Amygdala (tissue), 56 donors: ENCODE measurements at regions not wholly inside any gene's neighbourhood (a gene's known extent, or its start where the extent isn't known, plus 50 kb on each side); places are given as distances from the start of the nearest gene placed in this dataset.
"Not testable (repeated sequence)": the region's sequence is repeated elsewhere in the genome, so short reads cannot be mapped to it uniquely, and the experiment has no call there.

ENCODE experiments used
- DNase-seq, 56 donors: peaks; one replicate each; lab custom pipeline; 2025; lab: John Stamatoyannopoulos, UW

DNA sequence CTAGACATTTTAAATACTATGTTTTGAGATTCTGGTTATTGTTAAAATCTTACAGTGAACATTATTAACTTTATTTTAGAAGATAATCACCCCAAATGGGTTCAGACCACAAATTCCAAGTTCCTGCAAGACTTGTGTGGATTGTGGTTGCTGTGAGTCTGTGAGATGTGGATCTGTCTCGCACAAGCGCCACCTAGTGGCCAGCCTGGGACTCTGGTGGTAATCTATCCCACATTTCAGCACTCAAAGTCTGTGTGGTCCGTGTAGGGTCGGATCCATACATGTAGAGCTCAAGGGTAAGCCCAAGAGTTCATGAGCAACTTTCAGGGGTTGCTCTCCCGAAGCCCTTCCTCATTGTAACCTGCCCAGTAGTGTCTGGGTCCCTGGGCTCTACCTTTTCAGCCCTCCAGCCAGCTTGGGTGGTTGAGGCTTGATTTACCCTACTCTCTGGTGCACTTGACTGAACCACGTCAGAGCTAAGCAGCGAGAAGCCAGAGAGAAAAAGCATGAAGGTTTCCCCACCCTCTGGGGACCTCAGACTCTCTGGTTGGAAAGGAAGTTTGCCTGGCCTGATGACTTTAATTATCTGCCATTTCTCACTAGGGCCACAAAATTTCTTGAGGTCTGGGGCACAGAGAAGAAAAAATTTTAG lies 129.2 kb downstream of the ARHGAP11B start:
- not testable (repeated sequence) for DNase-seq

DNA sequence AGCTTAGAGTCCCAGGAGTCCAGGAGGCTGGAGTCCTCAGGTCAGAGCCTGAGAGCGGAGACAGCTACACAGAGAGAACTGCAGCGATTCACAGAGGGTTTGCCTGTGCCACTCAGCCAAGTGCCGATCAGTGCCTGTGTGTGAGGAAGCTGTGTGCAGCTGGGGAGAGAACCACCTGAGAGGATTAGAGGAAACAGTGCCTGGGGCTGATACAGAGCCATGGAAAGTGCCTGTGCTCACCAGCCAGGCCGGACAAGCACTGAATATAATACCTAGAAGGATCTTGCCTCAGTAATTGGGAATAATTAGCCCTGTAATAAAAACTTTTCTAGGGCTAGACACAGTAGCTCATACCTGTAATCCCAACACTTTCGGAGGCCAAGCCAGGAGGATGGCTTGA lies 134.7 kb downstream of the ARHGAP11B start:
- DNase-seq, result not testable (repeated sequence)

DNA sequence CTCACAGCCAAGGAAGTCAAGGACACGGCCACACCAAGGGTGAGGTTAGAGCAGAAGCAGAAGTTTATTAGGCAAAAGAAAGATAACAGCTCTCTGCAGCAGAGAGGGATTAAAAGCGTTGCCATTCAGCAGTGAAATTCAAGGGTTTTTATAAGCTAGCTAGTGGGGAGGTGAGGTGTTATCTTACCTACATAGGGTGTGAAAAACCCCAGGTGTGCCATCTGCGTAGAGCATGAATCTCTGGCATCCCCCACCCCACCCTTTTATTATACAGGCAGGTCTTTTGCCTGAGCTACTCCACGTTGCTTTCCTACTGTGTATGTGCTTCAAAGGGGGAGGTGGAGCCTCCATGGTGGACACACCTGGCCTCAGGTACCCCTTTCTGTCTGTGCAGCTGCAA lies 135.4 kb downstream of the ARHGAP11B start:
- DNase-seq, result not testable (repeated sequence)

DNA sequence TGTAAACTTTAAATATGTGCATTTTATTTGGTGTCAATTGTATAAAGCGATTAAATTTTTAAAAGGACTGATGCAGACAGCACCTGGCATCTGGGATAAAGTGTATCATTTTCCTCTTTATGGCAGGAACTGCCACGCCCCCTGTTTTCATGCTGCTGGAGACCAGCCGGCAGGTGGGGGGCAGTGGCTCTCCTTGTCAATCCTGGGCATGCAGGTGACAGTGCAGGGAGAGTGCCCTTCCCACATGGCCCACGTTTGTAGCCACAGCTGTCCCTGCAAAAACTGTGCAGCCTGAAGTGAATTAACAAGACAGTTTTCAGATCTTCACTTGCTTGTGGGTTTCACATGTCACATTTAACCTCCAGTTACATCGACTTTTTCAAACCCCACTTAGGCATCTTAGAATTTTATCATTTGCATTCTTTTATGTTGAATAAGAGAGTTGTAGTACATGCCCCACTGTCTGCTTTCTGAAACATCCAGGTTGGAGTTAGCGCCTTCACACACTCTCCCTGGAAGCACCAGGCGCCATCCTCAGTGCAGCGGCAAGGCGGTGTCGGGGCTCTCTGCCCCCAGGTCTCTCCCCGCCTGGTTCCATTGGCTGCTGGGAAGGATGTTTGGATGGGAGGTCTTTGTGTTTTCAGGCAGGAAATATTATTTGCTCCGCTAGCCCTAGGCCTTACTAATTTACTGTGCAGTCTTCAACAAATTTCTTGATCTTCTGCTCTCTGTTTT lies 134.2 kb upstream of the FAN1 start:
- not testable (repeated sequence) for DNase-seq

DNA sequence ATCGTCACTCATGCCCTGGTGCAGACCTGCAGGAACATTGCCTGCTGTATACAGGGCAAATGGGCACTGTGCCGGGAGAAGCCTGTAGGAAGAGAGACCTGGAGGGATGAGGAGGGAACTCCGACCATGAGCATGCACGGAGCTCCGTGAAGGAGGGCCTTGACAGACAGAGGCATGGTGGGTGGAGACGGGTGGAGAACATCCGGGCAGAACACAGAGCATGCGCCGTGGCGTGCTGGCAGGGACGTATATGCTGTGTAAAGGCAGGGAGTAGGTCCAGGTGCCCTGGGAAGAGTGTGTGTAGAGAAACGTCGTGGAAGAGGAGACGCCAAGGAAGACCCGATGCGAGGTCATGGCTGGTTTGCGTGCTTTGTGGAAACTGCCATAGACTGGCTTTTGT lies 133.0 kb upstream of the FAN1 start:
- DNase-seq, result no peak

DNA sequence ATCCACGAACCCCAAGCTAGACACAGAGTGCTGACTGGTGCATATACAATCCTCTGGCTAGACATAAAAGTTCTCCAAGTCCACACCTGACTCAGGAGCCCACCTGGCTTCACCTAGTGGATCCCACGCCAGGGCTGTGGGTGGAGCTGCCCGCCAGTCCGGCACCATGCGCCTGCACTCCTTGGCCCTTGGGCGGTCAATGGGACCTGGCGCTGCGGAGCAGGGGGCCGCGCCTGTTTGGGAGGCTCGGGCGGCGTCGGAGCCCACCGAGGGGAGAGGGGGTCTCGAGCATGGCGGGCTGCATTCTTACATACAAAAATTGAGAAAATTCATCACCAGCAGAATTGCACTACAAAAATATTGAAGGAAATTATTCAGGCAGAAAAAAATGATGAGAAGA lies 120.7 kb upstream of the FAN1 start:
- no peak for DNase-seq

DNA sequence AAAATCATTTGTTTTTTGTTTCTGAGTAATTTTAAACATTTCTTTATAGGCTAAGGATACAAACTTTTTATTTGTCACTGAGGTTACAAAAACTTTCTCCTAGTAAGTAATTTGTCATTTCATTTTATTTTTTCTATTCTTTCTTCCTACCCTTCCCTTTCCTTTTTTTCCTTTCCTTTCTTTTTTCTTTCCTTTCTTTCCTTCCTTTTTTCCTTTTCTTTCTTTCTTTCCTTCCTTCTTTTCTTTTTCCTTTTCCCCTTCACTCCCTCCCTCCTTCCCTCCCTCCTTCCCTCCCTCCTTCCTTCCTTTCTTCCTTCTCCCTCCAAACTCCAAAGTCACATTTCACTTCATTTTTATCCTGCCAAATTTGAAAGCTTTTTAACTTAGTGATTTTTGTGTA lies 115.1 kb upstream of the FAN1 start:
- no peak for DNase-seq

DNA sequence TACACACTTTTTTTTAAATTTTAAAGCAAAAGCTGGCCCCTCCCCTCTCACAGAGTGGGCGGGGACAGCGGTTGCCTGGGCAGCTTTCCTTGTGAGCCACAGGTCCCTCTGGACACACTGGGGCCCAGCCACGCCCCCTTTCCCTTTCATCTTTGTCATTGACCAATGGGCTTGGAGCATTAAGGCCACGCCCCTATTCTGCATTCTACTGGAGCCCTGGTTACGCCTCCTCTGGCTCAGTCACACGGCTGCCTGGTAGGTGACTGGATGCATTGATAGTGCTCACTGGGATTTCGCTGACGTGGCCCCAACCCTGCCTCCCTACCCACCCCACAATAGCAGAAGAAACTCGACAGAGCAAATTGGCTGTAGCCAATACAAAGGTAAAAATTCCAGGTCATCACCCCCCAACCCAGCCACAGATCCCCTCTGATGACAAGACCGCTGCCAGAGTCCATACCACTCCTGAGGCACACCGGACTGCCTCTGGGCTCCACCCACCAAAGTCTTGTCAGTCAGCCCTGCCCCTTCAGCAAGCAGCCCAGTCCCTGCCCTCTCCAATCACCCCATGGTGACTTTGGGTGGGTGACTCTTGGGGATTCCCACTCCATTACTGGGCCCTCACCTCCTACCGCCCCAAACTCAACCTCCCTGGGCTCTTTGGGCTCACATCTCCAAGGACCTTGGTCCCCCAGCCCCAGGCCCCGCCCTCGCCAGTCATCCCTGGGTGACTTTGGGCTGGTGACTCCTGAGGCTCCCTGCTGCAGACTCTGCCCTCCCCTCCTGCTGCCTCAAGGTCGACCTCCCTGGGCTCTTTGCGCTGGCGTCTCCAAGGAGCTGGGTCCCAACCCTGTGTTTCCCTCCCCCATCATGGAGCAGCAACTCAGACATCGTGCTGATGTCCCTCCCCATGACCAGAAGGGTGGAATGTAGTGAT lies 112.2 kb upstream of the FAN1 start:
- DNase-seq, result no peak

DNA sequence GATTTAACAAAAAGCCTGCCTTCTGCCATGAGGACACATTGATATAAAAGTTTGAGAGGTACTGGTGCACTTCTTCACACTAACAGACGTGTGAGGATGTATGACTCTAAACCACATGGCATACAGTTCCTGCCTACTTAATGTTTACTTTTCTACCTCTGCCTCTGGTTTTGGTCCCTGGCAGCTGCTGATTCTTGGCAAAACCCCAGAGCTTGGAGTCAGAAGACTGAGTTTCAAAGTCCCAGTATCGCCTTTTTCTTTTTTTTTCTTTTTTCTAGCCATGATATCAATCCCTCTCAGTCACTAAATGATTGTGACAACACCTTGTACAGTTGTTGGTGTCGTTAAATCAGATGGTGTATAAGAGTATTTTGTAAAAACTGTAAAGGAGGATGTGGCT lies 110.9 kb upstream of the FAN1 start:
- not testable (repeated sequence) for DNase-seq

DNA sequence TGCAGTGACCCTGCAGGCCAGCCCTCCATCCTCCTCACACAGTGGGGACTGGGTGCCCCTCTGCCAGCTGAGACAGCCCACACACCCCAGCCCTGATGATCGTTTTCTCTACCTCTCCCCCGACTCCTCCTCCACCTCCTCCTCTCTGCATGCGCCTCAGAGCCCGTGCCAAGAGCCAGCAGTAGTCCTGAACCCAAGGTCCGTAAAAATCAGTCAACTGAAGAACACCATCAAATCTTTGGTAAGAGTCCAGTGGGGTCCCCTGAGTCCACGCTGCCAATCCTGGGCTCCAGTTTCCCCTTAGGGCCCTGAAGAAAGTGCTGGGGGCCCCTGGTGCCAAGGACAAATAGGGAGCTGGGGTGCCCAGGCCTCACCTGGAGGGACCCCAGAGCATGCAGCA lies 109.3 kb upstream of the FAN1 start:
- no peak for DNase-seq

DNA sequence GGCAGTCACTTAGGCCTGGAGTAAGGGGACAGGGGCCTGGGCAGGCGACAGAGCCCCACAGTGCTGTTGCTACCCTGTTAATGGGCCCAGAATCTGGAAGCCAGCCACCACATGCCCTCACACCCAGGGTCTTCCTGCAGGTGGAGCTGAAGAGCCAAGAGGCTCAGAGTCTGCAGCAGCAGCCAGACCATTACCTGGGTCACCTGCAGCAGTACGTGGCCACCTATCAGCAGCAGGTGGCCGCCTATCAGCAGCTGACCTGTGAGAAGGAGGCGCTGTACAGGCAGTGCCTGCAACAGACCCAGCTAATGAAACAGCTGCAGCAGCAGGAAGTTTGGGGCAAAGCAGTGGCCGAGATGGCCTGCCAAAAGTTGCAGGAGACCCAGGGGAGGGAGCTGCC lies 104.2 kb upstream of the FAN1 start:
- not testable (repeated sequence) for DNase-seq

DNA sequence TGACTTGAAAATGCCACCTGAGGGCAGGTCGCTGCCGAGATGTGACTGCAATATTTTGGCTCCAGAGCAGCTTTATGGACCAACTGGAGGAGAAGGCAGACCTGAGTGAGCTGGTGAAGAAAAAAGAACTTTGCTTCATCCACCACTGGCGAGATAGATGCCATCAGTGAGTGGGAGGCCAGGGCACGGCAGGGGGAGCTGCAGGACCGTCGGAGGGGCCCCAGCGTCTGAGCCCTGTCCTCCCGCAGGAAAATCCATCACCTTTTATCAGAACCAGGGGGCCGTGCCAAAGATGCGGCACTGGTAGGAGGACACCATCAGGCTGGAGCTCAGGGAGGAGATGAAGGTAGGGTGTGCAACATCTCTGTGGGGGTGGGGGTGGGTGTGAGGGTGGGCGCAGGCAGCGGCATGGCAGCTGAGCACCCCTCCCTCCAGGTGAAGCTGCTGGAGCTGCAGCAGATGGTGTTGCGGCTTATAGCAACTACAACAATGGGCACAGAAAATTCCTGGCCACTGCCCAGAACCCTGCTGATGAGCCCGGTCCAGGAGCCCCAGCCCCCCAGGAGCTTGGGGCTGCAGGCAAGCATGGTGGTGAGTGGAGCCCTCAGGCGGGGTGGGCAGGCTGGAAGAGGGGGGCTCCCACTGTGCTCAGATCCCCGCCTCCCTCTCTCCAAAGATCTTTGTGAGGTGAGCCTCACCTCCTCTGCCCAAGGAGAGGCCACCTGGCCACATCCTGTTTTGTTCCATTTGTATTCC lies 102.4 kb upstream of the FAN1 start:
- DNase-seq, result peak in 4 of 56 donors; percentile 9 to 43 (median 20)

DNA sequence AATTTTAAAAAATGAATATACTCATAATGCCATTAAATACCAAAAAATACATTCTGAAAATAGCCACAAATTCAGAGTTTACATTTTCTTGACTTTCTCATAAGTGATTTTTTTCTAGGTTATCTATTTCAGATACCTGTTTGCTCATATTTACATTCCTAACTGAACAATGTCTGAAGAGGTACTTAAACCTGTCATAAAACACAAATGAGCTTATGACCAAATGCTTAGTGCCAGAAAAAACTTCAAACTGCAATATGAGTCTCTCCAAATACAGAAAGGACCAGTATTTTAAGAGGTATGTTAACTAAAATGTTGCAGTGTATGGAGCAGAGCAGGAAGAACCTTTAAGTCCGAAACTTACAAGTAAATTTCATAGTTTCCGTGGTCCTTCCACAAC lies 101.7 kb upstream of the FAN1 start:
- DNase-seq, result not testable (repeated sequence)

DNA sequence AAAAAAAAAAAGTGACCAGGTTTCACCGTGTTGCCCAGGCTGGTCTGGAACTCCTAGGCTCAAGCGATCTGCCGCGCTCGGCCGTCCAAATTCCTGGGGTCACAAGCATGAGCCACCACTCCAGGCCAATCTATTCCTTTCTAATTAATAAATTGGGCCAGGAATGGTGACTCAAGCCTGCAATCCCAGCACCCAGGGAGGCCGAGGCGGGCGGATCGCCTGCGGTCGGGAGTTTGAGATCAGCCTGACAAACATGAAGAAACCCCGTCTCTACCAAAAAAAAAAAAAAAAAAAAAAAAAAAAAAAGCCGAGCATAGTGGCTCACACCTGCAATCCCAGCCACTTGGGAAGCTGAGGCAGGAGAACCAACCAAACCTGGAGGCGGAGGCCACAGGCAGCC lies 100.0 kb upstream of the FAN1 start:
- DNase-seq, result not testable (repeated sequence)

DNA sequence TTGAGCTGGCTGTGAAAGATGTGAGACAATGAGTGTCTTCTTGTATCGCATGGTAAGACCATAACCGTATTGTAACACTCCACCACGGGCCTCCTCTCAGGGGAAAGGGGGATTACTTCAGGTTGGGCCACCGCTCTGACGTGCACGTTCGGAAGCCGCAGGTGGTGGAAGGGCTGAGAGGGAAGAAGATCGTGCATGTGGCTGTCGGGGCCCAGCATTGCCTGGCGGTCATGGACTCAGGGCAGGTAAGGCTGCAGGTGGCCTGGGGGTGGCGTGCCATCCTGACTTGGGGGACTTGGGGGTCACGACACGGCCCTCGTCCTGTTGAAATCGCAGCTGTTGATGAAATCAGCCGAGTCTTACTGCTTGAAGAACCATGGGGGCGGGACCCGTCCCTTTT lies 87.3 kb upstream of the FAN1 start:
- DNase-seq, result no peak

DNA sequence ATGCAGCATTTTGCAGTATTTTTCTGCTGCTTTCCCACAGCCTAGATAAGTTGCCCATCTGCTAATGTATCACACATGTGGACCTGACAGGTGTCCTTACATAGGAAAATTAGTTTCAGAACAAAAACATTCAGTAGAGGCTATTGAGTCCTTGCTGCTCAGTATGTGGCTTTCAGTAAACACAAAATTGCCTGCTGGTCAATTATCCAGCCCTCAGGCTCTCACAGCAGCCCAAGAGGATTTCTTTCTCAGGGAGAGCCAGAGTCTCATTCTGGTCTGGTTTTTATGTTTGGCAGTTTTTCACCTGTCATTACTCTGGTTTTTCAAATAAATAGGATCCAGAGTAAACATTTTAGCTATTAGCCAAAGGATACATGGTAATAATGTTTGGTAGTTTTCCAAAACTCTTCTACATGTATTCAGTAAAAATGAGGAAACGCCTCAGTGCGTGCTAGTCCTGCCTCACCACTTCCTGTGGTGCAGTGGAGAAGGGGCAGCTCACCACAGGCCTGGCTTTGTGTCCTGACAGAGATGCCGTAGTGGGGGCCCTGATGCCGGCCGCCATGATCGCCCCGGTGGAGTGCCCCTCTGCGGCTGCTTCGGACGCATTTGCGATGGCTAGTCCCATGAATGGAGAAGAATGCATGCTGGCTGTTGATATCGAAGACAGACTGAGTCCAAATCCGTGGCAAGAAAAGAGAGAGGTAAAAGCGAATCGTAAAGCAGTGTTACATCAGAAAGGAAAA lies 80.5 kb upstream of the FAN1 start:
- DNase-seq, result peak in 4 of 56 donors; percentile 7 to 20 (median 8)

DNA sequence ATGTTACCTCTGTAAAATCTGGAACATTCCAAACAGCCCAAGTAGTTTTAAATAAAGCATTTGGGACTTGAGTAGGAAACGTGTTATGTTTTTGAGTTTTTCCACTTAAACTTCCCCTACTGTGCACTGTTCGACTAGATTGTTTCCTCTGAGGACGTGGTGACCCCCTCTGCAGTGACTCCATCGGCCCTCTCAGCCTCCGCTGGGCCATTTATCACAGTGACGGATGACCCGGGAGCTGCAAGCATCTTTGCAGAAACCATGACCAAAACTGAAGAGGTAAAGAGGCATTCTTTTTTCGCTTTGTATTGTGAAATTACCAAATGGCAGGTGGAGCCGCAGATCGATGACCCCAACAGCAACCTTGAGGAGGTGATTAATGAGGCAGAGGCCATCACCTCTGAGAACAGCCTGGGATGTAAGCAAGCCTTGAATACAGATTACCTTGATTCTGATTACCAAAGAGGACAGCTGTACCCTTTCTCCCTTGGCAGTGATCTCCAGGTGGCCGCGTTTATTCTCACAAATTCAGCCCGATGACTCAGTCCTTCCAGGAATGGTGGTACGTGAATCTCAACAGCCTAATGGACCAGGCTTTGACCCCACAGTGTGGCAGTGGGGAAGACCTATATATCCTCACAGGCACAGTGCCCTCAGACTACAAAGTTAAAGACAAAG lies 79.1 kb upstream of the FAN1 start:
- DNase-seq, result no peak

DNA sequence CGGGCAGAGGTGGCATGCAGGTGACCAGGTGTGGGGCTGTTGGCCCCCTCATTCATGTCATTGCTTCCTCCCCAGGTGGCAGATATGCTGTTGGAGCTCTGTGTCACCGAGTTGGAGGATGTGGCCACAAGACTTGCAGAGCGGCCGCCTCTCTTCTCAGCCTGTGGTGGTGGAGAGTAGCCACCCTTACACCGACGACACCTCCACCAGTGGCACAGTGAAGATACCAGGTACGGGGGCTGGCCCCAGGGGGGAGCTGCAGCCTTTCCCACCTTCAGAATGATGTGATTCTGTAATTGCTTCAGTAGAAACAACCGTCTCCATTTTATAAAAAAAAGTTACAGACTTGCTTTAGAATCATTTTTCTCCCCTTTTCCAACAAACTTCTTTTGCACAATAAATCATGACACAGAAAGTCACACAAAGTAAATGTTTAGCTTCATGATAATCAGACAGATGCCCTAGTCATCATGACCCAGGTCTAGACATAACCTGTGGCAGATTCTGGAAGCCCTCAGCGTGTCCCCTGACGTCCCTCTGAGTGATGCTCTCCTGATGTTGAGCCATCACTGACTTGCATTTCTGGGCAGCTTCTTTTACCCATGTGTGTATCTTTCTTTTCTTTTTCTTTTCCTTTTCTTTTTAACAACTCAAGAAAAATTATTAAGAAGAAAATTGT lies 76.0 kb upstream of the FAN1 start:
- DNase-seq, result no peak

DNA sequence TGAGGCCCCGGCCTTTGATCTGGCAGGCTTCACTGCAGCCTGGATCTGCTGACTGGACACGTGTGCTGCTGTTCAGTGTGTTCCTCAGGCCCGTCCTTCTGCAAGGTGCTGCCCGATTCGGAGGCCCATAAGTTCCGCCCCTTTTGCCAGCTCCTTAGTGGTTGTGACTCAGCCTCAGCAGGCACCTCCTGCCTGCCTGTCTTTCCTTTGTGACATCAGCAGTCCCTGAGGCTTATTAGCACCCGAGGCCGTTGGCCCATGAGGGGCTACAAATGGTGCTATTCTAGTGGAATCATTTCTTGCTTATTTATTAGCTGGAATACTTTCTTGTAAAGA lies 75.4 kb upstream of the FAN1 start:
- peak in 1 of 56 donors; percentile 2 for DNase-seq
